Activated CD4-positive, alpha-beta T cell treated with anti-CD3 and anti-CD28 coated beads, Interleukin-2, amount 10 ng/mL, durations not matched to agents 7 days and 5 days (primary cell): ENCODE measurements at regions not wholly inside any gene's neighbourhood (a gene's known extent, or its start where the extent isn't known, plus 50 kb on each side); places are given as distances from the start of the nearest gene placed in this dataset.

Experiments used
- CTCF ChIA-PET: fragments of 350-600 bp; sonication (Branson Sonifier 250); formaldehyde crosslinking; loops from one replicate; lab custom pipeline; 2021; ENCODE audit warnings: antibody characterized with exemption; lab: Charles Lee
- POLR2A ChIA-PET: fragments of 350-600 bp; sonication (Branson Sonifier 250); formaldehyde crosslinking; loops from one replicate; lab custom pipeline; 2021; ENCODE audit warnings: antibody characterized with exemption; lab: Charles Lee
- DNase-seq: peaks from one replicate; pipeline ENCODE4 v3.0.0-alpha.2; 2020
- H3K27ac Mint-ChIP-seq: one replicate; pipeline ENCODE4 v1.8.0; 2021; ENCODE audit warnings: mild to moderate bottlenecking, moderate library complexity, mixed read lengths
- H3K27me3 Mint-ChIP-seq: one replicate; pipeline ENCODE4 v1.8.0; 2021; ENCODE audit warnings: mixed read lengths
- H3K36me3 Mint-ChIP-seq: one replicate; pipeline ENCODE4 v1.8.0; 2021; ENCODE audit warnings: low read depth, mixed read lengths
- H3K4me1 Mint-ChIP-seq: one replicate; pipeline ENCODE4 v1.8.0; 2021; ENCODE audit warnings: mixed read lengths
- H3K4me3 Mint-ChIP-seq: one replicate; pipeline ENCODE4 v1.8.0; 2021; ENCODE audit warnings: mild to moderate bottlenecking, moderate library complexity, mixed read lengths
- H3K9me3 Mint-ChIP-seq: one replicate; pipeline ENCODE4 v1.8.0; 2021; ENCODE audit warnings: mixed read lengths

DNA sequence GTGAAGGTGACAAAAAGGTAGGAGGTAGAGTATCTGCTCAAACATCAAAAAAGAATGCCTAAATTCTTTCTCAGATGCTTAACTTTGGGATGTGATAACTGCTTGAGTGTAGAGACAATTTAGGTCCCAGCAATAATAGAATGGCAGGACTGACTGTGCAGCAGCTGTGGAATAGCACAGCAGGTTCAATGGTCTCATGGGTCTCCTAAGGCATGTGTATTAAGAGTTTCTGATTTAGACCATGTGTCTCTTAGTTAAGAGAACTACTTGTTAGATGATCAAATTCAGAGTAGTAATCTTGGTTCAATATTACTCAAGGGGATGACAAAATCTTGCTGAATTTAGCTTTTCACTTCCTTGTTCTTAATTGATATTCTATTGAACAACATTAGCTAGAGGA, 72.0 kb downstream of the ALX1 start:
- ChIA-PET POLR2A (no interaction called here), CTCF (no interaction called here)
- H3K4me3 Mint-ChIP-seq: no peak overlapping the region
- H3K27ac Mint-ChIP-seq: no peak overlapping the region
- H3K4me1 Mint-ChIP-seq: no peaks in the 10 kb centered on the region
- H3K27me3 Mint-ChIP-seq: no peaks in the 10 kb centered on the region
- H3K36me3 Mint-ChIP-seq: no peaks in the 10 kb centered on the region
- no peaks in the 10 kb centered on the region for H3K9me3 Mint-ChIP-seq
- no peak for DNase-seq

- H3K27me3 Mint-ChIP-seq: no peaks in the 10 kb centered on the region
- DNase-seq: no peak
- ChIA-PET POLR2A (no interaction called here), CTCF (no interaction called here)
- no peak overlapping the region for H3K4me3 Mint-ChIP-seq
- no peak overlapping the region for H3K27ac Mint-ChIP-seq
- H3K36me3 Mint-ChIP-seq: no peaks in the 10 kb centered on the region
- H3K9me3 Mint-ChIP-seq: peaks cover 2% of the 10 kb centered on the region
- no peaks in the 10 kb centered on the region for H3K4me1 Mint-ChIP-seq
Observed at GRCh38 chr12:85356596-85357385, 76.8 kb downstream of the ALX1 start.

DNA sequence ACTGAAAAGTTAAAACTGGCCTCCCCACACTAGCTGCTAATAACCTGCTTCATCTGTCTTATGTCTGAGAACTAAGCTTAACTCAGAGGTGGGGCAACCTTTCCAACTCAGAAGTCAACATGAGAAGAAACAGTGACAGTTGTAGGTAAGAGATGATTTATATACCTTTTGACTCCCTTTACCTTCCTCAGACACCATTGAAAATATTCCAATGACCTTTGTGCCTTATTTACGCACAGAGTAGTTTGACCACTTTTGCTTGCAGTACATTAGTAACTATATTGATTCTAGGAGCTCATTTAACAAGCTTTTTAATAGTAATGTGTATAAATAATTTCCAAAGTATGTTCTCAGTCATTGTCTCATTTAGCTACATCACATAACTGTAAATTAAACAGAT, 77.6 kb downstream of the ALX1 start:
- H3K4me1 Mint-ChIP-seq: no peaks in the 10 kb centered on the region
- no peaks in the 10 kb centered on the region for H3K27me3 Mint-ChIP-seq
- H3K4me3 Mint-ChIP-seq: no peak overlapping the region
- ChIA-PET CTCF (no interaction called here), POLR2A (no interaction called here)
- no peak overlapping the region for H3K27ac Mint-ChIP-seq
- DNase-seq: no peak
- peaks cover 2% of the 10 kb centered on the region for H3K9me3 Mint-ChIP-seq
- H3K36me3 Mint-ChIP-seq: no peaks in the 10 kb centered on the region

GRCh38 chr12:85358715-85359114, 78.7 kb downstream of the ALX1 start:
- ChIA-PET POLR2A (no interaction called here), CTCF (no interaction called here)
- Mint-ChIP-seq H3K27me3 (no peaks in the 10 kb centered on the region), H3K9me3 (peaks cover 2% of the 10 kb centered on the region), H3K27ac (no peak overlapping the region), H3K4me3 (no peak overlapping the region), H3K4me1 (no peaks in the 10 kb centered on the region), H3K36me3 (no peaks in the 10 kb centered on the region)
- DNase-seq: no peak

- no peaks in the 10 kb centered on the region for H3K4me1 Mint-ChIP-seq
- H3K9me3 Mint-ChIP-seq: peaks cover 2% of the 10 kb centered on the region
- H3K27ac Mint-ChIP-seq: no peak overlapping the region
- ChIA-PET POLR2A (no interaction called here), CTCF (no interaction called here)
- DNase-seq: no peak
- no peak overlapping the region for H3K4me3 Mint-ChIP-seq
- no peaks in the 10 kb centered on the region for H3K36me3 Mint-ChIP-seq
- no peaks in the 10 kb centered on the region for H3K27me3 Mint-ChIP-seq
Observed at GRCh38 chr12:85363382-85364190, 83.6 kb downstream of the ALX1 start.

- no peak overlapping the region for H3K4me3 Mint-ChIP-seq
- POLR2A ChIA-PET: no interaction called here
- H3K4me1 Mint-ChIP-seq: no peaks in the 10 kb centered on the region
- no peak overlapping the region for H3K27ac Mint-ChIP-seq
- no peaks in the 10 kb centered on the region for H3K9me3 Mint-ChIP-seq
- no peaks in the 10 kb centered on the region for H3K27me3 Mint-ChIP-seq
- no peak for DNase-seq
- CTCF ChIA-PET: no interaction called here
- H3K36me3 Mint-ChIP-seq: no peaks in the 10 kb centered on the region
Observed at GRCh38 chr12:85367936-85368335, 87.9 kb downstream of the ALX1 start.

DNA sequence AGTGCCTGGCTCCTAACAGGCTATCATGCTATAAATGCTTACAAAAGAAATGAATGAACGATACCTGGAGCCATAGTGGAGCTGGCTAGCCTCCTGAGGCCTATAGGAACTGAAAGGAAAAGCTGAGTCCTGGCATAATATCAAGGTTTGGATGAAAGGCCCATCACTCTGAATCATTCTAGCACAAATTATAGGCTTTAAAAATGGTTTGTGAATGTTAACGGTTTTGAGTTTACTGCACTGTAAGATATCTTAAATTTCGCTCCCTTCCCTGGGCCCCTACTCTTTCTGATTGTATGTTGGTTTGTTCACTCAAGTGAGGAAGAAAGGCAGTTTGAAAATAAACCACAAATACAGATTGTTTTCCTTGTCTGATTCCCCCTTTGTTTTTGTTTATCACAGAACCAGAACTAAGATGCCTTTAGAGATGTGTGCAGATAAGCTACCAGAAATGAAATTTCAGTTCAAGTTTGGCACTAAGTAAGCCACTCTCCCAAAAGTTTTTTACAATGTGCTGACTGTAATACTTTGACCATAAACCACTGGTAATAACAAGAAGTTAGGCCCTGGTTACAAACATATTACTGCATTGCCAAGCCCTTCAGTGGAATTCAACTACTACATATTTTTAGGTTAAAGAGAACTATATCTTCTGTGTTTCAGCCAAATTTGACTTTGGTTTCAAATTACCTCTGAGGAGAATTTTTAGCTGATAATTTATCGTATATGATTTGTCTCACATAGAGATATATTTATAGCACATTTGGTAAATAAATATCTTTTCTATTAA, 89.5 kb downstream of the ALX1 start:
- Mint-ChIP-seq H3K36me3 (no peaks in the 10 kb centered on the region), H3K4me1 (no peaks in the 10 kb centered on the region), H3K27ac (no peak overlapping the region), H3K9me3 (no peaks in the 10 kb centered on the region), H3K27me3 (no peaks in the 10 kb centered on the region), H3K4me3 (no peak overlapping the region)
- POLR2A ChIA-PET: no interaction called here
- CTCF ChIA-PET: no interaction called here
- no peak for DNase-seq

DNA sequence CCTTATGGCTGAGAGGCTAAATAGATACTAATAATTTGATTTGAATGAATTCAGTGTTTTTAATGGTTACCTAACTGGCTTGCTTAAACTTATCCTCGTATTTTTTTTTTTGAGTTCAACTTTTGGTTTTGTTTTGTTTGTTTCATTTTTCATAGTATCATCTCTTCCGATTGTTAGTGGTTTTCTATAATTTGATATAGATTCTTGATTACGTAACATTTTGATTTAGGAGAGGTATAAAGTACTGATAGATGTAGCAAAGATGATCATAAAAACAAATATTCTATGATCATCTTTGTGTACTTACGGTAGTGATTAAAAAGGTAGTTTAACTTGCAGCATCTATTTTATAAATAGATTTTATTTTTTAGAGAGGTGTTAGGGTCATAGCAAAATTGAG, 93.0 kb downstream of the ALX1 start:
- no peaks in the 10 kb centered on the region for H3K4me1 Mint-ChIP-seq
- no peak overlapping the region for H3K4me3 Mint-ChIP-seq
- H3K27me3 Mint-ChIP-seq: no peaks in the 10 kb centered on the region

GRCh38 chr12:85374981-85375380, 95.0 kb downstream of the ALX1 start:
- ChIA-PET POLR2A (no interaction called here), CTCF (no interaction called here)
- H3K36me3 Mint-ChIP-seq: no peaks in the 10 kb centered on the region
- no peak for DNase-seq
- H3K4me1 Mint-ChIP-seq: no peaks in the 10 kb centered on the region
- no peaks in the 10 kb centered on the region for H3K27me3 Mint-ChIP-seq
- H3K9me3 Mint-ChIP-seq: no peaks in the 10 kb centered on the region
- no peak overlapping the region for H3K4me3 Mint-ChIP-seq
- H3K27ac Mint-ChIP-seq: no peak overlapping the region

More for the DNA sequence above, 93.0 kb downstream of the ALX1 start:
- ChIA-PET CTCF (no interaction called here), POLR2A (no interaction called here)
- Mint-ChIP-seq H3K27ac (no peak overlapping the region), H3K36me3 (no peaks in the 10 kb centered on the region), H3K9me3 (no peaks in the 10 kb centered on the region)
- DNase-seq: no peak

DNA sequence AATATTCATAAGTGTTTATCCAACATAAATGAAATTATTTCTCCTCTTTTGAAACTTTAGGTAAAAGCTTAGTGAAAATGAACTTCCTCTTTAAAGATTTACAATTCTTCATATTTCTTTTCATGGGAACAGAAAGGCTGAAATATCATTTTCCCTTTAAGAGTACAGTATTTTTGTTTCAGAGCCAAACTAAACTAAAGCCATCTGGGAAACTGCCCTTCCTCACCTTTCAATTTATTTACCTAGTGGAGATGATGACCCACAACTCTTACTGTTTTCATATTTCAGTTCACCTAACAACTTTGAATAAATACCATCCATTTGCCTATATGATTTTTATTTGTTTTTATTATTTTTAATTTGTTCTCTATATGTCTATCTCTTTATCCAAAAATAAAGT, 105.4 kb downstream of the ALX1 start:
- Mint-ChIP-seq H3K27ac (no peak overlapping the region), H3K4me1 (no peaks in the 10 kb centered on the region), H3K27me3 (no peaks in the 10 kb centered on the region), H3K9me3 (no peaks in the 10 kb centered on the region), H3K4me3 (no peak overlapping the region), H3K36me3 (no peaks in the 10 kb centered on the region)
- ChIA-PET POLR2A (no interaction called here), CTCF (no interaction called here)
- no peak for DNase-seq

DNA sequence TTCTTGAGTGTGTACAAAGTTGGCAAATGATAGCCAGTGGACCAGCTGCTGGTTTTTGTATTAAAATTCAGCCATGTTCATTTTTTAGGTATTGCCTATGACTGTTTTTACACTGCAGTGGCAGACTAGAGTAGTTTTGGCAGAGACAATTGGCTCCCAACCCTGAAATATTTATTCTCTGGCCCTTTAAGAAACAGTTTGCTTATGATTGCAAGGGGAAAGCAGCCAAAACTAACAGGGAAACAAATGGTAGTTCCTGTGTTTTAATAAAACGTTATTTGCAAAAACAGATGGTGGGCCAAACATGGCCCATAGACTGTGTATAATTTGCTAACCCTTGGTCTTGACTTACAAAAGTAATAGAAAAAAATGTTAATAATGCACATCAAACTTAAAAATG, 110.2 kb downstream of the ALX1 start:
- Mint-ChIP-seq H3K4me3 (no peak overlapping the region), H3K36me3 (no peaks in the 10 kb centered on the region), H3K27ac (no peak overlapping the region), H3K9me3 (no peaks in the 10 kb centered on the region), H3K27me3 (no peaks in the 10 kb centered on the region), H3K4me1 (no peaks in the 10 kb centered on the region)
- POLR2A ChIA-PET: no interaction called here
- DNase-seq: no peak
- CTCF ChIA-PET: no interaction called here

DNA sequence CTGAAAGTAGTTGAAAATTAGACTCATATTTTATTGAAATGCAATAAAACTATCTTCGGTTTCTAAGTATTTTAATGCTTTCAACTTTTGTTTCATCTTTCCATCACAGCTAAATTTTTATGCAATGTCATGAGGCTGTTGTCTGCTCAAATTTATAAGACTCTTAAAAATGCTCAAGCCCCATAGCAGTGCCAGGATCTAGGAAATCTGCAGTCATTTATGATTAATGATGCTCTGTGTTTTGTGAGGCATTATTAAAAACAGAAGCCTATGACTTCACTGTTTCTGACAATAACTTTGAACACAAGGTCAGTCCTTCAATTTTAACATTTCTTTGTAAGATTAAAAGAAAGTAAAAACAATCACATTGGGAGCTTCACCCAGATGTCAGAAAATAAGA, 112.5 kb downstream of the ALX1 start:
- no peaks in the 10 kb centered on the region for H3K4me1 Mint-ChIP-seq
- H3K27me3 Mint-ChIP-seq: no peaks in the 10 kb centered on the region
- no peaks in the 10 kb centered on the region for H3K36me3 Mint-ChIP-seq
- ChIA-PET CTCF (no interaction called here), POLR2A (no interaction called here)
- no peaks in the 10 kb centered on the region for H3K9me3 Mint-ChIP-seq
- DNase-seq: no peak
- H3K4me3 Mint-ChIP-seq: no peak overlapping the region
- H3K27ac Mint-ChIP-seq: no peak overlapping the region

DNA sequence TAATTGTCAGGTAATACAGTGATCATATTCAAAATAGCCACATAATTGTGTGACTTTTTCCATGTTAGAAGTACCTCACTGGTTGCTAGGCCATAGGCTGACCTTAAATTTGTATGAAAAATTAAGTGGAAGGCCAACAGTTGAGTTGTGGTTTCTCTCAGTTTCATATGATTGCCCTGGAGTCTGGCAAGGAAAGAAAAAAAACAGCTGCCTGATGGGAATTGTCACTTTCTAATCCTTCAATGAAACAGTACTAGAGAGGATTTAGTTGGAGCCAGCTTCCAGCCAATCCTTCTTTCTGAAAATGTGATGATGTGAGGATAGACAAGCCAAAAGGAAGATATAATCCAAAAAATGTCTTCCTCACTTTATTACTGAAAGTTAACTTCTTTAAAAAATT, 113.6 kb downstream of the ALX1 start:
- H3K4me1 Mint-ChIP-seq: no peaks in the 10 kb centered on the region
- no peaks in the 10 kb centered on the region for H3K27me3 Mint-ChIP-seq
- ChIA-PET CTCF (no interaction called here), POLR2A (no interaction called here)
- H3K9me3 Mint-ChIP-seq: no peaks in the 10 kb centered on the region
- H3K27ac Mint-ChIP-seq: no peak overlapping the region
- DNase-seq: no peak
- H3K36me3 Mint-ChIP-seq: no peaks in the 10 kb centered on the region
- no peak overlapping the region for H3K4me3 Mint-ChIP-seq
